H1 (cell line): ENCODE measurements at regions not wholly inside any gene's neighbourhood (a gene's known extent, or its start where the extent isn't known, plus 50 kb on each side); places are given as distances from the start of the nearest gene placed in this dataset.

Source experiments
- CHD7 ChIP-seq: fragments of 300-600 bp; sonication (generic); IDR thresholded peaks from 2 replicates; pipeline ENCODE4 v1.7.1; 2012; ENCODE audit warnings: low read length, moderate library complexity, mild to moderate bottlenecking, inconsistent platforms; ENCODE audit not compliant: insufficient replicate concordance
- CREB1 ChIP-seq: IDR thresholded peaks from 2 replicates; pipeline ENCODE4 v1.6.1; 2012; ENCODE audit warnings: inconsistent platforms
- CTBP2 ChIP-seq: IDR thresholded peaks from 2 replicates; pipeline ENCODE4 v1.7.0; 2011; ENCODE audit warnings: borderline replicate concordance, mild to moderate bottlenecking, moderate library complexity, mixed read lengths, low read length; ENCODE audit not compliant: insufficient read depth, insufficient read length
- HDAC2 ChIP-seq, 2 experiments: fragments of 300-600 bp in 1 of 2; sonication (generic) in 1 of 2; IDR thresholded peaks; 2 replicates each; pipeline ENCODE4 v1.6.1; 2011 to 2012; ENCODE audit warnings: low read depth in 2 of 2, low read length in 2 of 2, mild to moderate bottlenecking in 2 of 2, moderate library complexity in 2 of 2, borderline replicate concordance in 1 of 2, inconsistent platforms in 1 of 2
- HDAC6 ChIP-seq: IDR thresholded peaks from one replicate; pipeline ENCODE4 v1.7.1; 2012; ENCODE audit warnings: low read depth, mild to moderate bottlenecking, inconsistent platforms, low read length, moderate library complexity
- KDM1A ChIP-seq: fragments of 200-600, 300-600 bp; sonication (generic); IDR thresholded peaks from 2 replicates; pipeline ENCODE4 v1.7.1; 2016; ENCODE audit warnings: mild to moderate bottlenecking, low read length, borderline replicate concordance
- MAX ChIP-seq: IDR thresholded peaks from 2 replicates; pipeline ENCODE4 v1.6.1; 2012; ENCODE audit warnings: inconsistent platforms
- PHF8 ChIP-seq: fragments of 200-600 bp; sonication (generic); conservative IDR thresholded peaks from 2 replicates; pipeline ENCODE4 v1.7.1; 2012; ENCODE audit warnings: low read depth, mild to moderate bottlenecking, inconsistent platforms, low read length, moderate library complexity
- POLR2AphosphoS5 ChIP-seq: IDR thresholded peaks from 2 replicates; pipeline ENCODE4 v1.6.1; 2011; ENCODE audit warnings: low read depth, low read length
- TAF7 ChIP-seq: optimal IDR thresholded peaks from 2 replicates; pipeline ENCODE3; 2011; ENCODE audit warnings: low read depth, mild to moderate bottlenecking, inconsistent platforms, low read length, moderate library complexity, borderline replicate concordance
- TBP ChIP-seq: IDR thresholded peaks from 2 replicates; pipeline ENCODE4 v1.6.1; 2011; ENCODE audit warnings: low read depth, low read length, improper control_type of control experiment
- TCF12 ChIP-seq: IDR thresholded peaks from 2 replicates; pipeline ENCODE4 v1.6.1; 2011; ENCODE audit warnings: low read depth, mild to moderate bottlenecking, low read length

DNA sequence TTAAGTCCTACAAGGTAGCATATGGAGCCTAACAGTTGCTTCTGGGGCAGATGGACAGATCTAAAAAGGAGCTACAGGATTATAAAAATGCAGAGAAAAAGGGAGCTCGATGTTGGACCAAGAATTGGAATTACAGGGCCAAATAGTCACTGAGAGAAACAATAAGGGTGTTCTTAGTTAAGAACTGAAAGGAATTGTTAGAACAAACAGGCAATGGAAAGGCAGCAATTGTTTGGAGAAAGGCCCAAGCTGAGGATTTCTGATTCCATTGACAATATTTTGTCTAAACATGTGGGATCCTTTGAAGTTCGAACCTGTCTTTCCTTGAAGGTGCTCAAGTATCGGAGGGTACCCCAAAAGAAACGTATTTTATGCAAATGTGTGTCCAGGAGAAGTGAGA is 513.6 kb upstream of the CDH8 start (continued):
- TF ChIP-seq CHD7 (no peak), KDM1A (no peak), TAF7 (no peak), TBP (no peak), PHF8 (no peak), CTBP2 (no peak), HDAC6 (no peak), CREB1 (no peak), POLR2AphosphoS5 (no peak), TCF12 (no peak), HDAC2 (IDR thresholded peaks at IDR 0.05; ENCODE audit: borderline replicate concordance in 1 of 2, low read depth in 2 of 2, low read length in 2 of 2) (no peak), MAX (no peak)
